H9 (cell line): ENCODE measurements at regions not wholly inside any gene's neighbourhood (a gene's known extent, or its start where the extent isn't known, plus 50 kb on each side); places are given as distances from the start of the nearest gene placed in this dataset.

ENCODE experiments used
- DNase-seq: peaks from one replicate; pipeline ENCODE4 v3.0.0-alpha.2; 2017
- H2AFZ ChIP-seq: one replicate; pipeline ENCODE4 v1.6.1; 2013; ENCODE audit warnings: mild to moderate bottlenecking, low read length, control low read depth, moderate library complexity
- H2AK5ac ChIP-seq: 2 replicates; pipeline ENCODE4 v1.6.1; 2013; ENCODE audit warnings: low read length, control low read depth, mixed read lengths; ENCODE audit not compliant: insufficient read length
- H2BK120ac ChIP-seq: one replicate; pipeline ENCODE4 v1.6.1; 2013; ENCODE audit warnings: low read depth, mild to moderate bottlenecking, low read length, control low read depth, inconsistent platforms; ENCODE audit not compliant: poor library complexity, severe bottlenecking
- H2BK12ac ChIP-seq: 2 replicates; pipeline ENCODE4 v1.6.1; 2013; ENCODE audit warnings: low read length, control low read depth, mixed read lengths, low read depth; ENCODE audit not compliant: insufficient read length
- H2BK15ac ChIP-seq: 2 replicates; pipeline ENCODE4 v1.6.1; 2013; ENCODE audit warnings: low read depth, low read length, control low read depth
- H2BK20ac ChIP-seq: one replicate; pipeline ENCODE4 v1.6.1; 2013; ENCODE audit warnings: low read depth, mild to moderate bottlenecking, low read length, control low read depth, inconsistent platforms; ENCODE audit not compliant: poor library complexity, severe bottlenecking
- H2BK5ac ChIP-seq: 2 replicates; pipeline ENCODE4 v1.6.1; 2013; ENCODE audit warnings: low read length, control low read depth, mixed read lengths; ENCODE audit not compliant: insufficient read length
- H3K14ac ChIP-seq: 2 replicates; pipeline ENCODE4 v1.6.1; 2013; ENCODE audit warnings: low read length, control low read depth; ENCODE audit not compliant: insufficient read depth
- H3K18ac ChIP-seq: 2 replicates; pipeline ENCODE4 v1.6.1; 2013; ENCODE audit warnings: low read depth, mild to moderate bottlenecking, mixed read lengths, low read length, control low read depth; ENCODE audit not compliant: insufficient read length
- H3K23ac ChIP-seq: 2 replicates; pipeline ENCODE4 v1.6.1; 2013; ENCODE audit warnings: low read length, control low read depth, mixed read lengths, low read depth; ENCODE audit not compliant: insufficient read length
- H3K23me2 ChIP-seq: 2 replicates; pipeline ENCODE4 v1.6.1; 2013; ENCODE audit warnings: low read depth, mild to moderate bottlenecking, mixed read lengths, low read length, control low read depth; ENCODE audit not compliant: insufficient read length, poor library complexity, severe bottlenecking
- H3K27ac ChIP-seq: 2 replicates; pipeline ENCODE4 v1.5.1; 2013; ENCODE audit warnings: low read length, control low read depth, mixed read lengths, low read depth; ENCODE audit not compliant: insufficient read length
- H3K27me3 ChIP-seq: 2 replicates; pipeline ENCODE4 v1.6.1; 2013; ENCODE audit warnings: low read length, control low read depth, inconsistent platforms; ENCODE audit not compliant: insufficient read depth
- H3K4ac ChIP-seq: 2 replicates; pipeline ENCODE4 v1.6.1; 2013; ENCODE audit warnings: low read depth, mild to moderate bottlenecking, control low read depth, inconsistent platforms, low read length, moderate library complexity
- H3K4me1 ChIP-seq: 2 replicates; pipeline ENCODE4 v1.6.1; 2013; ENCODE audit warnings: low read length, control low read depth, inconsistent platforms; ENCODE audit not compliant: insufficient read depth
- H3K4me2 ChIP-seq: 2 replicates; pipeline ENCODE4 v1.6.1; 2013; ENCODE audit warnings: low read length, control low read depth, mixed read lengths; ENCODE audit not compliant: insufficient read length, insufficient read depth
- H3K56ac ChIP-seq: 2 replicates; pipeline ENCODE4 v1.6.1; 2013; ENCODE audit warnings: low read depth, mild to moderate bottlenecking, mixed read lengths, low read length, control low read depth; ENCODE audit not compliant: insufficient read length
- H3K79me1 ChIP-seq: 2 replicates; pipeline ENCODE4 v1.6.1; 2013; ENCODE audit warnings: low read depth, mild to moderate bottlenecking, moderate library complexity, low read length, control low read depth, inconsistent platforms; ENCODE audit not compliant: insufficient read depth, poor library complexity, severe bottlenecking
- H3K79me2 ChIP-seq: 2 replicates; pipeline ENCODE4 v1.6.1; 2013; ENCODE audit warnings: low read length, control low read depth, inconsistent platforms; ENCODE audit not compliant: insufficient read depth
- H3K9ac ChIP-seq: 2 replicates; pipeline ENCODE4 v1.6.1; 2013; ENCODE audit warnings: low read length, control low read depth, mixed read lengths; ENCODE audit not compliant: insufficient read length; ENCODE audit errors: extremely low read depth
- H3K9me3 ChIP-seq: one replicate; pipeline ENCODE4 v1.6.1; 2013; ENCODE audit warnings: low read depth, low read length, inconsistent platforms; ENCODE audit not compliant: control insufficient read depth
- H3T11ph ChIP-seq: one replicate; pipeline ENCODE4 v1.6.1; 2013; ENCODE audit warnings: mild to moderate bottlenecking, low read length, control low read depth, inconsistent platforms
- H4K20me1 ChIP-seq: one replicate; pipeline ENCODE4 v1.6.1; 2013; ENCODE audit not compliant: control insufficient read depth, insufficient read length, insufficient read depth
- H4K5ac ChIP-seq: 2 replicates; pipeline ENCODE4 v1.6.1; 2013; ENCODE audit warnings: low read depth, mild to moderate bottlenecking, mixed read lengths, low read length, control low read depth; ENCODE audit not compliant: insufficient read length
- H4K8ac ChIP-seq: replicated peaks from 2 replicates; pipeline ENCODE4 v1.6.1; 2013; ENCODE audit warnings: low read length, control low read depth, mixed read lengths, low read depth; ENCODE audit not compliant: insufficient read length
- H4K91ac ChIP-seq: 2 replicates; pipeline ENCODE4 v1.6.1; 2013; ENCODE audit warnings: low read depth, mild to moderate bottlenecking, moderate library complexity, mixed read lengths, low read length, control low read depth; ENCODE audit not compliant: insufficient read length
- H3K27ac Mint-ChIP-seq, 3 experiments: 2 replicates in 2 of 3; 3 replicates in 1 of 3; pipeline ENCODE4 v1.8.0; 2020 to 2021; ENCODE audit warnings: mixed read lengths in 3 of 3, mild to moderate bottlenecking in 1 of 3, moderate library complexity in 1 of 3
- H3K27me3 Mint-ChIP-seq: 2 replicates; pipeline ENCODE4 v1.8.0; 2021; ENCODE audit warnings: low read depth, mild to moderate bottlenecking, moderate library complexity, mixed read lengths
- H3K36me3 Mint-ChIP-seq, 3 experiments: 2 replicates in 2 of 3; 3 replicates in 1 of 3; pipeline ENCODE4 v1.8.0; 2020 to 2021; ENCODE audit warnings: low read depth in 3 of 3, mixed read lengths in 3 of 3; ENCODE audit not compliant: insufficient read depth in 1 of 3
- H3K4me1 Mint-ChIP-seq, 2 experiments: 2 replicates each; pipeline ENCODE4 v1.8.0; 2020; ENCODE audit warnings: mixed read lengths in 2 of 2
- H3K4me3 Mint-ChIP-seq, 2 experiments: 2 replicates in 1 of 2; 3 replicates in 1 of 2; pipeline ENCODE4 v1.8.0; 2020 to 2021; ENCODE audit warnings: mild to moderate bottlenecking in 2 of 2, mixed read lengths in 2 of 2, moderate library complexity in 1 of 2
- H3K9me3 Mint-ChIP-seq, 2 experiments: 2 replicates in 1 of 2; 3 replicates in 1 of 2; pipeline ENCODE4 v1.8.0; 2020; ENCODE audit warnings: mild to moderate bottlenecking in 2 of 2, mixed read lengths in 2 of 2, moderate library complexity in 1 of 2
- CTCF ChIP-seq: fragments of 200-600 bp; sonication (generic); conservative IDR thresholded peaks from 3 replicates; pipeline ENCODE4 v1.8.0; 2021; ENCODE audit warnings: antibody characterized with exemption, mild to moderate bottlenecking
- WGBS: extraction: QIAGEN DNeasy Blood & Tissue Kit; methylation state at CpG from one replicate; pipeline ENCODE4 v1.1.7; 2013; ENCODE audit warnings: missing lambda C conversion rate, low lambda C conversion rate, mixed read lengths; ENCODE audit not compliant: insufficient read length; ENCODE audit errors: extremely low coverage; 5-methylcytosine and 5-hydroxymethylcytosine counted together

DNA sequence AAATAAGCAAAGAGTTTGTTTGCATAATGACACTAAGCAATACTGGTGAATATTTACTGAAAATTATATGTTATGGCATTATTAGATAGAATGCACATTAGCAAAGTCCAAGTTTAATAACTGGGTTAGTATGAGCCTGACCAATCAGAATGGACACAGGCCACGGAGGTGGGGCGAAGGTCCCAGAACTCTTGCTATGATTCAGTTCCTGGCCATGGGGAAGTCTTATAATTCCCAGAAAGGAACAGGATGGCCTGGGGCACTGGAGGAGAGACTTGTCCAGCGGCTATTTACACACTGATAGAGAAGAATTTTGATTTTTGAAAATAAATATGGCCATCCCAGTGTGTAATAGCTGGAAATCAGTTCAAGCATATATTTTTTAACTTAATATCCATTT lies 372.0 kb downstream of the EFNB2 start:
- no peak for TF ChIP-seq CTCF
- no peak overlapping the region for H3K14ac ChIP-seq
- no peak overlapping the region for H2BK120ac ChIP-seq
- no peak overlapping the region for H4K91ac ChIP-seq
- Mint-ChIP-seq H3K4me3 (no peak overlapping the region), H3K9me3 (peaks cover 2 to 3% of the 10 kb centered on the region in 2 experiments; a peak in 1 of 5 replicates), H3K27ac (no peak overlapping the region), H3K4me1 (peaks cover 4% of the 10 kb centered on the region in 2 experiments), H3K36me3 (peaks cover 0 to 4% (median 1%) of the 10 kb centered on the region in 3 experiments; a peak in 1 of 7 replicates), H3K27me3 (no peaks in the 10 kb centered on the region)
- H3T11ph ChIP-seq = no peak overlapping the region
- H2BK12ac ChIP-seq = no peak overlapping the region
- H3K9me3 ChIP-seq = no peaks in the 10 kb centered on the region
- no peak overlapping the region for H2AFZ ChIP-seq
- no peak overlapping the region for H2BK5ac ChIP-seq
- H3K79me1 ChIP-seq = no peaks in the 10 kb centered on the region
- H3K4me1 ChIP-seq = no peaks in the 10 kb centered on the region
- no peak overlapping the region for H4K8ac ChIP-seq
- no peak for DNase-seq
- WGBS = no CpG with 5 or more reads among the region's 3 CpGs
- H4K5ac ChIP-seq = no peak overlapping the region
- no peak overlapping the region for H3K4ac ChIP-seq
- H3K79me2 ChIP-seq = no peaks in the 10 kb centered on the region
- H2AK5ac ChIP-seq = no peak overlapping the region
- H3K4me2 ChIP-seq = no peak overlapping the region
- no peak overlapping the region for H3K18ac ChIP-seq
- H3K27ac ChIP-seq = no peak overlapping the region
- no peak overlapping the region for H2BK20ac ChIP-seq
- no peaks in the 10 kb centered on the region for H3K23me2 ChIP-seq
- H3K56ac ChIP-seq = no peak overlapping the region
- no peak overlapping the region for H2BK15ac ChIP-seq
- no peak overlapping the region for H3K9ac ChIP-seq
- no peaks in the 10 kb centered on the region for H3K27me3 ChIP-seq
- H3K23ac ChIP-seq = no peak overlapping the region
- H4K20me1 ChIP-seq = no peaks in the 10 kb centered on the region
